Neuronal stem cell (in vitro differentiated cells): ENCODE measurements at regions not wholly inside any gene's neighbourhood (a gene's known extent, or its start where the extent isn't known, plus 50 kb on each side); places are given as distances from the start of the nearest gene placed in this dataset.
A peak's percentile ranks its signal among the peaks of the same experiment; 100 is the strongest.

Experiments used
- DNase-seq: peaks from one replicate; pipeline ENCODE4 v3.0.0-alpha.2; 2013; ENCODE audit warnings: low spot score
- H2AFZ ChIP-seq: one replicate; pipeline ENCODE4 v1.6.1; 2013; ENCODE audit warnings: mild to moderate bottlenecking, low read length, inconsistent platforms
- H2AK5ac ChIP-seq: 2 replicates; pipeline ENCODE4 v1.6.1; 2013; ENCODE audit warnings: low read depth, mild to moderate bottlenecking, inconsistent platforms, low read length, moderate library complexity, mixed read lengths
- H2BK120ac ChIP-seq: 2 replicates; pipeline ENCODE4 v1.6.1; 2013; ENCODE audit warnings: low read depth, mild to moderate bottlenecking, inconsistent platforms, low read length, moderate library complexity, mixed read lengths
- H2BK12ac ChIP-seq: one replicate; pipeline ENCODE4 v1.6.1; 2013; ENCODE audit warnings: low read length, inconsistent platforms
- H2BK15ac ChIP-seq: 2 replicates; pipeline ENCODE4 v1.6.1; 2013; ENCODE audit warnings: mild to moderate bottlenecking, low read length, inconsistent platforms, mixed read lengths
- H2BK5ac ChIP-seq: one replicate; pipeline ENCODE4 v1.6.1; 2013; ENCODE audit warnings: inconsistent platforms, mild to moderate bottlenecking, low read length, moderate library complexity
- H3K14ac ChIP-seq: one replicate; pipeline ENCODE4 v1.6.1; 2013; ENCODE audit warnings: low read length, inconsistent platforms
- H3K18ac ChIP-seq: 2 replicates; pipeline ENCODE4 v1.6.1; 2013; ENCODE audit warnings: low read length, inconsistent platforms
- H3K23ac ChIP-seq: 2 replicates; pipeline ENCODE4 v1.6.1; 2013; ENCODE audit warnings: low read depth, mild to moderate bottlenecking, mixed read lengths, low read length, inconsistent platforms; ENCODE audit not compliant: poor library complexity
- H3K27ac ChIP-seq: replicated peaks from 3 replicates; pipeline ENCODE4 v1.5.1; 2013; ENCODE audit warnings: low read length, inconsistent platforms
- H3K27me3 ChIP-seq, 3 experiments: 2 replicates each; pipeline ENCODE4 v1.6.1; 2013; ENCODE audit warnings: low read length in 3 of 3, mild to moderate bottlenecking in 2 of 3, inconsistent platforms in 1 of 3, low read depth in 1 of 3, mixed read lengths in 1 of 3, moderate library complexity in 1 of 3; ENCODE audit not compliant: control insufficient read depth in 3 of 3, insufficient read depth in 3 of 3
- H3K36me3 ChIP-seq, 2 donors: replicated peaks in 1 of 2; 2 replicates each; pipeline ENCODE4 v1.6.1; 2013; ENCODE audit warnings: low read length in 2 of 2; ENCODE audit not compliant: control insufficient read depth in 2 of 2, insufficient read depth in 2 of 2
- H3K4ac ChIP-seq: 2 replicates; pipeline ENCODE4 v1.6.1; 2013; ENCODE audit warnings: inconsistent platforms, mild to moderate bottlenecking, low read length, moderate library complexity
- H3K4me1 ChIP-seq, 2 donors: 1 replicate in 1 of 2; 2 replicates in 1 of 2; pipeline ENCODE4 v1.6.1; 2013; ENCODE audit warnings: low read length in 2 of 2, low read depth in 1 of 2; ENCODE audit not compliant: control insufficient read depth in 2 of 2, insufficient read depth in 1 of 2
- H3K4me2 ChIP-seq: one replicate; pipeline ENCODE4 v1.6.1; 2013; ENCODE audit warnings: mild to moderate bottlenecking, low read length, inconsistent platforms; ENCODE audit not compliant: insufficient read depth, poor library complexity, severe bottlenecking
- H3K4me3 ChIP-seq, 2 donors: 2 replicates each; pipeline ENCODE4 v1.5.1; 2013; ENCODE audit warnings: low read length in 2 of 2, mild to moderate bottlenecking in 2 of 2, inconsistent platforms in 1 of 2, moderate library complexity in 1 of 2
- H3K79me1 ChIP-seq: one replicate; pipeline ENCODE4 v1.6.1; 2013; ENCODE audit warnings: low read depth, mild to moderate bottlenecking, inconsistent platforms, low read length, moderate library complexity
- H3K9ac ChIP-seq: one replicate; pipeline ENCODE4 v1.6.1; 2013; ENCODE audit warnings: mild to moderate bottlenecking, low read depth, low read length, inconsistent platforms; ENCODE audit not compliant: poor library complexity
- H3K9me3 ChIP-seq, 2 donors: replicated peaks in 1 of 2; 2 replicates each; pipeline versions ENCODE3 to v1.6.1; 2013; ENCODE audit warnings: low read length in 2 of 2, mild to moderate bottlenecking in 2 of 2, inconsistent platforms in 1 of 2, low read depth in 1 of 2, mixed read lengths in 1 of 2, moderate library complexity in 1 of 2; ENCODE audit not compliant: control insufficient read depth in 2 of 2, insufficient read depth in 1 of 2
- H4K8ac ChIP-seq: one replicate; pipeline ENCODE4 v1.6.1; 2013; ENCODE audit warnings: low read depth, mild to moderate bottlenecking, inconsistent platforms, low read length, moderate library complexity
- H4K91ac ChIP-seq: one replicate; pipeline ENCODE4 v1.6.1; 2013; ENCODE audit warnings: low read length, low read depth, mild to moderate bottlenecking, inconsistent platforms; ENCODE audit not compliant: poor library complexity
- WGBS, 2 donors: extraction: QIAGEN DNeasy Blood & Tissue Kit; methylation state at CpG; one replicate each; pipeline ENCODE4 v1.1.7; 2013; ENCODE audit warnings: missing lambda C conversion rate in 2 of 2, mixed read lengths in 1 of 2; ENCODE audit not compliant: insufficient read length in 2 of 2, insufficient replicate concordance in 1 of 2; ENCODE audit errors: extremely low coverage in 2 of 2; 5-methylcytosine and 5-hydroxymethylcytosine counted together

GRCh38 chr2:153420394-153420793 lies 58.2 kb downstream of the RPRM start:
- whole genome bisulfite sequencing, 2 donors, result no CpG with 5 or more reads among the region's 1 CpG
- H3K4ac ChIP-seq, result no peak overlapping the region

GRCh38 chr2:153417077-153417476 lies 61.5 kb downstream of the RPRM start:
- Histone ChIP-seq H2BK15ac (no peak overlapping the region), H3K4me1 (peaks cover 0 to 2% of the 10 kb centered on the region in 2 donors), H3K4me3 (no peak overlapping the region), H4K8ac (no peak overlapping the region), H2BK12ac (no peak overlapping the region), H3K27ac (no peak overlapping the region), H2BK5ac (no peak overlapping the region), H3K36me3 (no peaks in the 10 kb centered on the region), H3K79me1 (no peaks in the 10 kb centered on the region), H3K14ac (no peak overlapping the region), H3K23ac (no peak overlapping the region), H2AFZ (peak overlapping the region; percentile 17), H3K27me3 (no peaks in the 10 kb centered on the region), H3K18ac (no peak overlapping the region), H3K9ac (no peak overlapping the region), H3K4ac (no peak overlapping the region), H2BK120ac (no peak overlapping the region), H3K4me2 (no peak overlapping the region), H4K91ac (no peak overlapping the region), H2AK5ac (no peak overlapping the region), H3K9me3 (peaks cover 0 to 2% of the 10 kb centered on the region in 2 donors)
- no peak for DNase-seq
- WGBS, 2 donors, result no CpG with 5 or more reads among the region's 1 CpG

More at GRCh38 chr2:153420394-153420793, 58.2 kb downstream of the RPRM start:
- H2BK5ac ChIP-seq, result no peak overlapping the region
- H2BK12ac ChIP-seq, result peak overlapping the region; percentile 63
- DNase-seq, result no peak
- H3K4me2 ChIP-seq, result peak overlapping the region; percentile 11
- no peak overlapping the region for H2BK15ac ChIP-seq
- no peak overlapping the region for H3K23ac ChIP-seq
- no peak overlapping the region for H2AK5ac ChIP-seq
- no peak overlapping the region for H2BK120ac ChIP-seq
- no peaks in the 10 kb centered on the region for H3K27me3 ChIP-seq
- no peak overlapping the region for H4K91ac ChIP-seq
- no peak overlapping the region for H2AFZ ChIP-seq
- peaks cover 0 to 2% of the 10 kb centered on the region in 2 donors for H3K9me3 ChIP-seq
- H3K36me3 ChIP-seq, result no peaks in the 10 kb centered on the region
- no peak overlapping the region for H3K9ac ChIP-seq
- H3K18ac ChIP-seq, result peak overlapping the region; percentile 19
- no peak overlapping the region for H3K27ac ChIP-seq
- H4K8ac ChIP-seq, result no peak overlapping the region
- H3K79me1 ChIP-seq, result no peaks in the 10 kb centered on the region
- H3K4me3 ChIP-seq, result no peak overlapping the region
- H3K4me1 ChIP-seq, result peaks cover 0 to 2% of the 10 kb centered on the region in 2 donors
- no peak overlapping the region for H3K14ac ChIP-seq

GRCh38 chr2:153416071-153416470 lies 62.5 kb downstream of the RPRM start:
- Histone ChIP-seq H3K4me2 (no peak overlapping the region), H3K18ac (no peak overlapping the region), H3K36me3 (no peaks in the 10 kb centered on the region), H2BK12ac (no peak overlapping the region), H2BK5ac (no peak overlapping the region), H2BK15ac (no peak overlapping the region), H4K91ac (no peak overlapping the region), H2AK5ac (no peak overlapping the region), H2BK120ac (no peak overlapping the region), H3K4me1 (peaks cover 0 to 2% of the 10 kb centered on the region in 2 donors), H3K79me1 (no peaks in the 10 kb centered on the region), H3K14ac (no peak overlapping the region), H3K27ac (no peak overlapping the region), H3K27me3 (no peaks in the 10 kb centered on the region), H3K9ac (no peak overlapping the region), H3K23ac (no peak overlapping the region), H4K8ac (no peak overlapping the region), H2AFZ (no peak overlapping the region), H3K9me3 (peaks cover 0 to 2% of the 10 kb centered on the region in 2 donors), H3K4me3 (no peak overlapping the region), H3K4ac (no peak overlapping the region)
- DNase-seq, result no peak
- WGBS, 2 donors, result no CpG with 5 or more reads among the region's 1 CpG

- H3K23ac ChIP-seq, result no peak overlapping the region
- H3K4me3 ChIP-seq, result no peak overlapping the region
- no peak overlapping the region for H3K14ac ChIP-seq
- no peak overlapping the region for H2AFZ ChIP-seq
- WGBS, 2 donors, result no CpG with 5 or more reads among the region's 3 CpGs
- H3K4me1 ChIP-seq, result peaks cover 0 to 2% of the 10 kb centered on the region in 2 donors
- no peak overlapping the region for H2BK5ac ChIP-seq
- no peak overlapping the region for H4K91ac ChIP-seq
- no peak overlapping the region for H3K4ac ChIP-seq
- no peak overlapping the region for H3K27ac ChIP-seq
- H3K36me3 ChIP-seq, result no peaks in the 10 kb centered on the region
- DNase-seq, result no peak
- H2AK5ac ChIP-seq, result no peak overlapping the region
- no peaks in the 10 kb centered on the region for H3K27me3 ChIP-seq
- no peaks in the 10 kb centered on the region for H3K79me1 ChIP-seq
- no peak overlapping the region for H2BK12ac ChIP-seq
- H3K9me3 ChIP-seq, result no peaks in the 10 kb centered on the region
- no peak overlapping the region for H3K18ac ChIP-seq
- H2BK120ac ChIP-seq, result no peak overlapping the region
- no peak overlapping the region for H4K8ac ChIP-seq
- no peak overlapping the region for H2BK15ac ChIP-seq
- no peak overlapping the region for H3K9ac ChIP-seq
- H3K4me2 ChIP-seq, result no peak overlapping the region
These were observed 69.7 kb downstream of the RPRM start for GRCh38 chr2:153408710-153409385.
